GM18868 (cell line): ENCODE measurements at regions not wholly inside any gene's neighbourhood (a gene's known extent, or its start where the extent isn't known, plus 50 kb on each side); places are given as distances from the start of the nearest gene placed in this dataset.

ENCODE experiments used
- ATAC-seq: cut with Tn5 transposase; IDR thresholded peaks from one replicate; pipeline ENCODE4 v1.9.1; 2021; ENCODE audit warnings: mild to moderate bottlenecking, moderate library complexity; ENCODE audit not compliant: unreplicated experiment

DNA sequence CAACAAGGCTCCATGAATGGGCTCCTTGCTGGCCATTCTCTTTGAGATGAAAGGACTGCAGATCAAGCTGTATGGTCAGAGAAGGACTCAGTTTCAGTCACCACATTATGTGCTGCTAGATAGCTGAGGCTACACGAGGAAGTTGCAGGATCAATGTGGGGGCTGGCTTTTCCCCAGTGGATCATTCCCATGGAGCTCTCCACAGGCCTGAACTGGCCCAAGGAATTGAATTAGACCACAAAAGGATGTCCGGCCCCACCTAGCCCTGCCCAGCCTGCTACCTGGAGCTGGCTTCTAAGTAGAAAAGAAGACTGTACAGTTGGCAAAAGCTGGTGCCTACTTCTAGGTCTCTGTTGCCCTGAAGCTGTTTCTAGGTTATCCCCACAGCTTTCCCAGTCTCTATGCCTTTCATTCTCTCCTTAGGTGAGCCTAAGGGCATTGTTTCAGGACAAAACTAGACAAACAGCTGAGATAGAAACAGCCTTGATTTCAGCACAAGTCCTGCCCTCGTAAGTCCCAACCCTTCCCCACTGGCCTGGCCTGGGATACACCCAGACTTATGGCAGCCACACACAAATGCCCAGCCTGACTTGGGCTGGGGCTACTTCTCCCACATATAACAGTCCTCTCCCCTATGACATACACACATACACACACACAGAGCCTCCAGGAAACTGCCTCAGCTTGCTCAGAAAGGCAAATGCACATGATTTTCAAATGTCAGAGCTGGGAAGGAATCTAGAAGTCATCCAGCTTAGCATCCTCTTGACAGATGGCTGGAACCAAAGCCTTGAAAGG lies 129.1 kb upstream of the NCAM1 start:
- ATAC-seq, result no peak

DNA sequence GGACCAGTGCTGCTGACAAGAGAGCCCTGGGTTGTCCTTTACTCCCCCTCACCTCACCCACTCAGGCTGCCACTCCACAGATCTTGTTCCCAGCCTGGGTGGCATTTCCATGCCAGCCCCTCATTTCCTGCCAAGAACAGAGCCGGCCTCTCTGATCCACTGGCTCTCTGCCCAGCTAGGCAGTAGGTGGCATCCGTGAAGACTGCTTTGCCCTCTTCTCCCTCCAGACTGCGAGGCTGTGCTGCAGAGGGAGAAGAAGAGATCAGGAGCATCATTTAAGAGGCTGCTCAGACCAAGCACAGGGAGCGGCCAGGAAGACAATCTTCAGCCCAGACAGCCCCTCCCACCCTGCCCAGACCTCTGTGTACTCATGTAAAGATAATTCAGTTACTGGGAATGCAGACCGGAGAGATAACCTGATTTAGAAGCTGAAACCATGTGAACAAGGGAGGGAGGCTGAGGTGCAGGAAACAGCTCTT lies 126.9 kb upstream of the NCAM1 start:
- ATAC-seq, result no peak

DNA sequence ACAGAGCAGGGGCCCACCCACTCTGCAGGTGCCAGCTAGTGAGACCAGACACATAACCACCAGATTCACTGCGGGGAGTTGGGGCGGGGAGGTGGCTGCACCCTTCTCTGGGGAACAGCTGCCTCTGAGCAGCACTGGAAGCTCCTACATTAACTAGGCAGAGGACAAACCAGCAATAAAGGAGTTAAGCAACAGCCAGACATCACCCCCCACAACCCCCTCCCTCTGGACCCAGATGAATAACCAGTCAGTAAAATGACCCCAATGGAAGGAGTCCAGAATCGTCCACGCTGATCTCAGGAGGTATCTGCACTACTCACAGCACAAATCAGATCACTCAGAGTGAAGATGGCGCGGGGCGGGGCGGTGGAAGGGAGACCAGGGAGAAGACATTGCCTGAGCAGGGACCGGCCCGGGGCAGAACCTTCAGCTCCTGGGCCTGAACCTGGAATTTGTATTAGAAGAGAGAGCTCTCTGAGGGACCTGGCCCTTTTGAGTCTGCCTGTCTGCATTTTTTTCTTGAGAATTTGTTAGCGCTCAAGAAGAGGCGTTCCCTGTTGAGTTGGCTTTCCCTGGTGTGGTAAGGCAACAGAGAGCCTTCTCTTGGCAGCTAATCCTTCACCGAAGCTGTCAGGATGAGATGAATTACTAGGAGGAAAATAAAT lies 125.5 kb upstream of the NCAM1 start:
- ATAC-seq, result no peak

DNA sequence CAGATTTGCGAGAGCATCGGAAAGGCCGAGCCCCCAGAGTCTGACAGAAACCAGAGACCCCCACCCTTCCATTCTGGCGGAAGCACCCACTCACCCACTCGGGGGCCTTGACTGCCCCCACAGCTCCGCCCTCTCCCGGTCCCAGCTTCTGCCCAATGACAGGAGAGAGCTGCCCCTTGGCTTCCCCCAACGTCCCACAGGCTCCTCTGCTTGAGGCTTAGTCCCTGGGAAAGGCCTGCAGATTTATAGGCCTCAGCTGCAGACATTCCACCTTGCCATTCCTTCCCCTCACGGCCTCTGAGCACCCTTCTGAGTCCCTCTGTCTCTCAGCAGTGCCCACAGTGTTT lies 125.0 kb upstream of the NCAM1 start:
- no peak for ATAC-seq

- ATAC-seq, result no peak
Observed at GRCh38 chr11:112837162-112837826, 123.9 kb upstream of the NCAM1 start.

- no peak for ATAC-seq
Observed at GRCh38 chr11:112839051-112839450, 122.2 kb upstream of the NCAM1 start.

- no peak for ATAC-seq
Observed at GRCh38 chr11:112841729-112842128, 119.5 kb upstream of the NCAM1 start.

DNA sequence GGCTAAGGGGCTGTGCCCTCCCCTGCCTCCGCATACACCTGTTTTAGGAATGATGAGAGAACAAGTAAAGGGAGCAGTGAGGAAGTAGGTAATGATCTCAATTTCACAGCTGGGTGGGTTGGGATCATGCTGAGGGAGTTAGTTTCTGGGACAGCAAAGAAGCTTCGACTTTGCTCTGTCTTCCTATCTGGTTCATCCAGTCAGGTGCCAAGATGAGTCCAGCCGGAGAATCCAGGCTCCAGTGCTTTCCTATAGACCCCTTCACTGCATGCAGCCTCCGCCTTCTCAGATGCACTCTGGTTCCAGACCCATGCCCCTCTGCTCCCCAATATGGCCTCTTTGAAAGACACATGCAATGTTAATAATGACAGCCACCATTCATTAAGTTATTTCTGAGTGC lies 119.1 kb upstream of the NCAM1 start:
- no peak for ATAC-seq

DNA sequence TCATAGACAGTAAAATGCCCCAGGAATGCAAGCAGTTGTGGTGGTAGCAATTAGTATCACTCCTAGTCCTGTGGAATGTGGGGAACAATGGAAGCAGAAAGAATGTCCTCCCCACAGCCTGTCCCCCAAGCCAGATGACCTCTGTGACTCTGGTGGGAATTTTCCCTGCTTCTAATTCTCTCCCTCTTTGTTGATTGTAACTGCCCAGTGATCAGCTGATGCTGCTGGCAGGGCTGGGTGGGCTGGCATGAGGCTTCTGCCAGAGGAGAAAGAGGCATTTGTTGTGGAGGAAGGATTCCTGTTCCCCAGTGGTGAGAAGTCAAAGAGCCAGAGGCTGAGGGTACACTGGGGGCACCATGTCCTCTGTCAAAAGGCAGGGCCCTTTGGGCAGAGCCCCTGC lies 116.7 kb upstream of the NCAM1 start:
- ATAC-seq, result no peak

DNA sequence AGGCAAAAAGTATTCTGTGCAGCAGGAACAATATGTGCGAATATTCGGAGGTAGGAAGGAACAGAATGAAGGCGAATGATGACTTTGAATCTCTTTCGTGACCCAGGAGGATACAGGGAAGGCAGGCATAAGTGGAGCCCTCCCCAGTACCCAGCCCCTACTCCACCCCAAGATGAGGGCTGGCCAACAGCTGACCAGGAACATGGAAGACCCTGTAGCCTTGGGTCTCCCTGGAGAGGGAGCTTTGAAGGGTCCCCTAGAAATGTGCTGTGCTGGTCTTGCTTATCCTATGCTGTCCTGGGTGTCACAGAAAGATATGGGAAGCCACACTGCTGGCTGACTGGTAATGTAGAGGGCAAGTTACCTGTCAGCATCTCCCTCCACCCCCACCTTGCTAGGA lies 113.7 kb upstream of the NCAM1 start:
- no peak for ATAC-seq

- no peak for ATAC-seq
Observed at GRCh38 chr11:112852143-112852866, 108.9 kb upstream of the NCAM1 start.

GRCh38 chr11:112856133-112856532 lies 105.1 kb upstream of the NCAM1 start:
- ATAC-seq, result no peak

DNA sequence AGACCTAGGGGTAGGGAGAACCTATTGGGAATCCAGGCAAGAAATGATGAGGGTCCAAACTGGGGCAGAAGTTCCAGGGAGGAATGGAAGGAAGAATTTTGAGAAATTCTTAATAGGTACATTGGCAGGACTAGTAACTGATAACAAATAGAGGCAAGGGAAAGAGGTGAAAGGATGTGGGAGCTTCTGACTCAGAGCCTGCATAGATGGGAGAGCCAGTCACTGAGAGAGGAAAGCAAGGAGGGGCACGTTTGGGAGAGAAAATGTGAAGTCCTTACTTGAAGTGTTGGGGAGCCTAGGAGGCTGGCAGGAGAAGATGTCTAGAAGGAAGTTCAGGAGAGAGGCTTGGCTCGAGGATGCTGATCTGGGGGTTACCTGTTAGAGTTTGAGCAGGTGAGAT lies 104.6 kb upstream of the NCAM1 start:
- no peak for ATAC-seq

DNA sequence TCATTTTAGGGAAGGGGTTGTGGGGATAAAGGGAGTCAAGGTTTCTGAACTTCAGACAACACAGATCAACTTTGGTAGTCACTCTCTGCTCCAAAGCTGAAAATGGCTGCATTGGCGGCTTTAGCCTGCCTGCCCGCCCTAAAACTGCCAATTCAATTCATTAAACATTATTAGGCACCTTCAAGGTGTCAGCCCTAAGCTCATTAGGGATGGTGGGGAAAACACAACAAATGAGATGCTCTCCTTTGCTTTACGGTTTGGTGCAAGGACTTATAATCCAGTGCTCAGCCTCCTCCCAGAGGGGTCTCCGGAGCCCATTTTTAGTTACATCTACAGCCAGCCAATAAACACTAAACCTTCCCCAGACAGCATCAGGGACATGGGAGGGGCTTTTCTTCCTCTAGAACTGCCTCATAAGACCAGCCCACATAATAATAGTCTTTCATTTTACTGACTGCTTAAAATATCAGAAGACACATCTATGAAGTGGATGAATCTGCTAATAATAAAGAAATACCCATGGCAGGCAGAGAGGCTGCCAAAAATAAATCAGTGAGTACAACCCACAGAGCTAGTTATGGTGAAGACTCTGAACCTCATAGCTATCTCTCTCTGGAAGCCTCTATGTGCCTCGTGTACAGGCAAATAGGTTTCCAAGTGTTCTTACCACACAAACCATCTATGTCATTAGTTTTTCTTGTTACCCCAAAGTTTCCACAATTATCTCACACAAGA lies 102.8 kb upstream of the NCAM1 start:
- ATAC-seq, result no peak

- ATAC-seq, result no peak
Observed at GRCh38 chr11:112859787-112860186, 101.4 kb upstream of the NCAM1 start.

- ATAC-seq, result no peak
Observed at GRCh38 chr11:112861356-112861755, 99.9 kb upstream of the NCAM1 start.

DNA sequence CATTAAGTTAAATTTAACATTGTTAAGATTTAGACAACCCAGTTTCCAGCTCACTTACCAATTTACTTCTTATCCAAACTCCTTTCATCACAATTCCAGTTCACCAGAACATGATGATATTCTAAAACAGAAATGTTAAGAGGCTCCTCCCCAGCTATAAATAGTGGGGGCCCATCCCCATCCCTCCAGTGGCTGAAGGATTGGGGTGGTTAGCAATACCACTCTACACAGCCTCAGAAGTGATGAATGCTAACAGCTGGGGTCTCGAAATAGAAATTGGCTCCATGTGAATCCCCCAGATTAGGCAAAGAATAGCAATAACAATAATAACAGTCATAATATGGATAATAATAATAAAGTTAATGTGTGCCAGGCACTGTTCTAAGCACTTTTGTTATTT lies 97.9 kb upstream of the NCAM1 start:
- ATAC-seq, result no peak

DNA sequence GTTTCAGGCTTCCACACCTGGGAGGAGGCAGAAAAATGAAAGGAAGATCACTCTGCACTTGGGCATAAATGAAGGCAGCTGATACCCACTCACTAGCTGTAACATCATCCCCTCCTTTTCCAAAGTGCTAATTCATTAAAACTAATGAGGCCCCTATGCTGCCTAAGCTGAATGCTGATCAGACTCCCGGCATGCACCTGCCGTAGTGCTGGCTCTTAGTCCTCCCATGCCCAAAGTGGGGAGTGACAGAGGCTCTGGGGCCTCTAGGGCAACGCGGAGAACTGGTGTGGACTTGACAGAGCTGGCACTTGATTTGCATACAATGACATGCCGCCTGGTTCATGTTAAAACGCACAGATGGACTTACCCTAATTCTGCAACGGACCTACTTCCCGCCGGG lies 96.5 kb upstream of the NCAM1 start:
- ATAC-seq, result no peak

GRCh38 chr11:112871909-112872500 lies 89.2 kb upstream of the NCAM1 start:
- no peak for ATAC-seq

DNA sequence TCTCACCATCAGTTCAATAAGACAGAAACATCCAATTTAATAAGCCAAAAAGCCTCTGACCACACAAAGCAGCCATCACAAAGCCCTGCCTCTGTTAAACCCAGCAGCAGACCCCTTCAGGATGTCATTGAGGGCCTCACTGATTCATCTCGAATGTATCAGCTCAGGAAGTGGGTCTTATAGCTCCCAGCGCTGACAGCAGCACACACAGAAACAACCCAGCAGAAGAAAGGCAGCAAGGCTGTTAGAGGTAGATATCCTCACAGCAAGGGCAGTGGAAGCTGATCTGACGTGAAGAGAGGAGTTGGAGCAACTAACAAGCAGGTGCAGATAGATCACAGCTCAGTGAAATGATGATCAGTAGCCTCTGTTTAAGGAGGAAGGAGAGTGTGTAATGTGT lies 86.2 kb upstream of the NCAM1 start:
- ATAC-seq, result no peak
